ENCODE measurements at regions not wholly inside any gene's neighbourhood (a gene's known extent, or its start where the extent isn't known, plus 50 kb on each side); places are given as distances from the start of the nearest gene placed in this dataset.

DNA sequence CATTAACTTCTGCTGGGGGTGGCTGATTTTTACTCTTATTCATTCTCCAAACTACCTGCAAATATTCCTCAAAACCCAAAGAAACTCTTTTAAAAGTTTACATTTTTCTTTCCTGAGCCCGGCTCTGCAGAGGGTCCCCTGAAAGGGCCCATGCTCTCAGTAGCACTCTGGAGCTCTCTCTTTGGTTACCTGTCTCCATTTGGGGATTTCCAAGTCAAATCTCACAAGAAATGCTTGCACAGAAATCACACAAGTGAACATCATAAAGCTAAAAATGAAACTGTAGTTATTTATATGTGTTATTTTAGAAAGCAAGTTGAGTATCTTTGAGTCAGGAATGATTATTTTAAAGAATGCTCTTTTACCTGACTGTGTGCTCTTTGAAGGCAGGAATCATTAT, 174.5 kb upstream of the PLXNA2 start:
- no peak for TF ChIP-seq POLR2AphosphoS5 (IDR thresholded peaks at IDR 0.05; ENCODE audit: low read depth, low read length)
- no peak for TF ChIP-seq REST (IDR thresholded peaks at IDR 0.05; ENCODE audit: insufficient read depth in 1 of 2, low read depth in 2 of 2, low read length in 2 of 2)
- no peak for TF ChIP-seq FOXP2 (optimal IDR thresholded peaks at IDR 0.05; ENCODE audit: borderline replicate concordance, extremely low read depth, extremely low read length, insufficient read depth)
- TF ChIP-seq SIN3A (IDR thresholded peaks at IDR 0.05; ENCODE audit: borderline replicate concordance, insufficient read depth, low read length): no peak

All from PFSK-1 (cell line).